ENCODE measurements at regions not wholly inside any gene's neighbourhood (a gene's known extent, or its start where the extent isn't known, plus 50 kb on each side); places are given as distances from the start of the nearest gene placed in this dataset.

DNA sequence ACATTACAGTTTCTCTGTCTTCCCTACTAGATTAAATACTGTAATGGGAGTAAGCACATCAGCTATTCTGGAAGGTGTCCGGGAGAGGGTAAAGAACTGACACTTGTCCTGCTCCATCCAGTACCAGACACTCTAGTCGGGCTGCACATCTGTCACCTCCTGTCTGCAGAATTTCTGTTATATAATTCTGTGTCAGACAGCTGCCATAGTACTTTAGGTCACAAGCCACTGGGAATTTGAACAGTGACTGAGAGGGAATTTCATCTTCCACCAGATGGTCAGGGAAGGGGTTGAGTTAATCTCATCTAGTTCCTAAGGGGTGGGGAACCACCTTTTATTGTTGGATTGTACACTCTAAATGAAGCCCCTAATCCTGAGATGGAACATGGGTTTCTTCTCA lies 58.6 kb upstream of the NUDT7 start:
- Histone ChIP-seq H3K4me3 (ENCODE audit: extremely low read depth in 1 of 4, insufficient read depth in 2 of 4, low read depth in 3 of 4, low read length in 4 of 4) (no peak overlapping the region), H3K4me1 (replicated peaks in 1 of 4; ENCODE audit: control insufficient read depth in 3 of 4, insufficient read depth in 4 of 4, low read length in 3 of 4) (no peaks in the 10 kb centered on the region), H3K56ac (replicated peaks; ENCODE audit: insufficient read length, low read depth, low read length) (no peak overlapping the region), H3K79me1 (ENCODE audit: low read depth, low read length) (no peaks in the 10 kb centered on the region), H3K18ac (ENCODE audit: extremely low read depth, low read length) (no peak overlapping the region), H3K36me3 (ENCODE audit: control insufficient read depth in 2 of 4, insufficient read depth in 4 of 4, low read length in 3 of 4) (no peaks in the 10 kb centered on the region), H3K4me2 (ENCODE audit: insufficient read depth in 1 of 2, low read depth in 2 of 2, low read length in 2 of 2) (no peak overlapping the region), H3K23ac (ENCODE audit: insufficient read length) (no peak overlapping the region), H4K5ac (ENCODE audit: insufficient read length, low read depth, low read length) (no peak overlapping the region), H3K79me2 (ENCODE audit: control insufficient read depth in 1 of 2, insufficient read depth in 2 of 2, low read length in 2 of 2) (no peaks in the 10 kb centered on the region), H3K9me3 (ENCODE audit: insufficient read depth in 2 of 2, low read depth in 1 of 2, low read length in 1 of 2) (no peaks in the 10 kb centered on the region), H4K20me1 (replicated peaks in 1 of 2; ENCODE audit: control insufficient read depth in 1 of 2, insufficient read depth in 2 of 2, low read length in 2 of 2) (no peaks in the 10 kb centered on the region), H3K14ac (ENCODE audit: insufficient read length) (no peak overlapping the region), H2BK20ac (ENCODE audit: low read length) (no peak overlapping the region), H2BK15ac (ENCODE audit: low read length) (no peak overlapping the region), H2AFZ (ENCODE audit: low read length) (no peak overlapping the region), H4K8ac (ENCODE audit: extremely low read depth, insufficient read depth, low read length) (no peak overlapping the region), H3K9ac (replicated peaks in 1 of 4; ENCODE audit: extremely low read depth in 1 of 4, low read depth in 3 of 4, low read length in 3 of 4) (no peak overlapping the region), H3K23me2 (ENCODE audit: low read depth, low read length) (no peaks in the 10 kb centered on the region), H3K4ac (replicated peaks; ENCODE audit: insufficient read length, low read depth, low read length) (no peak overlapping the region), H3K27ac (ENCODE audit: low read depth, low read length) (no peak overlapping the region), H3K27me3 (replicated peaks in 1 of 4; ENCODE audit: control insufficient read depth in 3 of 4, extremely low read depth in 1 of 4, insufficient read depth in 3 of 4, low read length in 3 of 4) (no peaks in the 10 kb centered on the region), H2BK120ac (replicated peaks; ENCODE audit: low read depth, low read length) (no peak overlapping the region), H4K91ac (replicated peaks; ENCODE audit: insufficient read length, low read length) (no peak overlapping the region), H2AK5ac (ENCODE audit: low read depth, low read length) (no peak overlapping the region), H2BK12ac (ENCODE audit: low read depth, low read length) (no peak overlapping the region), H2BK5ac (ENCODE audit: low read depth, low read length) (no peak overlapping the region)
- no peak for TF ChIP-seq BCL11A (IDR thresholded peaks at IDR 0.05; ENCODE audit: low read depth in 2 of 2, low read length in 2 of 2)
- TF ChIP-seq RBBP5 (IDR thresholded peaks at IDR 0.05; ENCODE audit: borderline replicate concordance, low read depth, low read length) = no peak
- TF ChIP-seq CBX5 (IDR thresholded peaks at IDR 0.05; ENCODE audit: low read depth, low read length) = no peak
- no peak for TF ChIP-seq EP300 (IDR thresholded peaks at IDR 0.05; ENCODE audit: borderline replicate concordance in 1 of 2, low read depth in 2 of 2, low read length in 2 of 2)
- TF ChIP-seq HDAC2 (IDR thresholded peaks at IDR 0.05; ENCODE audit: borderline replicate concordance in 1 of 2, low read depth in 2 of 2, low read length in 2 of 2) = no peak
- TF ChIP-seq RFX5 (IDR thresholded peaks at IDR 0.05; ENCODE audit: borderline replicate concordance, low read depth, low read length) = no peak
- TF ChIP-seq GABPA (IDR thresholded peaks at IDR 0.05; ENCODE audit: borderline replicate concordance, insufficient read depth, low read length) = no peak
- TF ChIP-seq POLR2AphosphoS5 (IDR thresholded peaks at IDR 0.05; ENCODE audit: low read depth, low read length) = no peak
- TF ChIP-seq SRF (IDR thresholded peaks at IDR 0.05; ENCODE audit: low read depth, low read length) = no peak
- no peak for TF ChIP-seq CHD1 (IDR thresholded peaks at IDR 0.05; ENCODE audit: low read depth, low read length)
- TF ChIP-seq TBP (IDR thresholded peaks at IDR 0.05; ENCODE audit: low read depth, low read length) = no peak
- no peak for TF ChIP-seq TAF1 (IDR thresholded peaks at IDR 0.05; ENCODE audit: low read depth, low read length)
- no peak for TF ChIP-seq MAX (IDR thresholded peaks at IDR 0.05)
- FAIRE-seq = no peak
- WGBS, 2 experiments (ENCODE audit: extremely low coverage in 1 of 2, insufficient coverage in 1 of 2, insufficient read length in 1 of 2, insufficient replicate concordance in 2 of 2, low coverage in 1 of 2, low lambda C conversion rate in 2 of 2, missing lambda C conversion rate in 1 of 2) = 92% methylated on average over 2 of the region's 2 CpGs; no CpG with 5 or more reads in 1 of the 2 experiments
- DNase-seq (ENCODE audit: low read depth in 1 of 2, low spot score in 2 of 2) = no peak
- ChIA-PET CTCF (ENCODE audit: partially characterized antibody) (interaction anchor here (1.5 to 1.6 kb wide), 2 partner anchors 63 to 339 kb away, joined by 3 to 4 read pairs; no protein-coding TSS in a partner anchor), POLR2A (ENCODE audit: partially characterized antibody) (no interaction called here)

All from H1 (cell line).